HEK293 (cell line): ENCODE measurements at regions not wholly inside any gene's neighbourhood (a gene's known extent, or its start where the extent isn't known, plus 50 kb on each side); places are given as distances from the start of the nearest gene placed in this dataset.

Experiments used
- CTCF ChIA-PET: fragments of 350-600 bp; formaldehyde crosslinking; extraction: SDS; loops from one replicate; lab custom pipeline; 2021; ENCODE audit warnings: antibody characterized with exemption; lab: Yijun Ruan, JAX
- POLR2A ChIA-PET: fragments of 300-600 bp; formaldehyde crosslinking; extraction: SDS; loops from one replicate; lab custom pipeline; 2020; ENCODE audit warnings: antibody characterized with exemption, inconsistent platforms; lab: Yijun Ruan, JAX
- H3K27ac ChIP-seq: fragments of 200-500 bp; sonication (Bioruptor generic); 2 replicates; pipeline ENCODE4 v1.5.1; 2014; ENCODE audit warnings: low read depth, low read length, control low read depth, inconsistent platforms; ENCODE audit errors: extremely low read depth
- H3K36me3 ChIP-seq, 2 experiments: fragments of 200-500 bp in 1 of 2; sonication (Bioruptor generic) in 1 of 2; 1 replicate in 1 of 2; 2 replicates in 1 of 2; pipeline ENCODE4 v1.5.1; 2014 to 2017; ENCODE audit warnings: inconsistent platforms in 2 of 2, low read length in 2 of 2; ENCODE audit not compliant: control insufficient read depth in 2 of 2, insufficient read depth in 1 of 2
- H3K4me1 ChIP-seq: fragments of 200-500 bp; sonication (Bioruptor generic); 2 replicates; pipeline ENCODE4 v1.5.1; 2014; ENCODE audit warnings: mild to moderate bottlenecking, low read length, inconsistent platforms; ENCODE audit not compliant: control insufficient read depth, insufficient read depth
- H3K4me3 ChIP-seq: 2 replicates; pipeline ENCODE4 v1.5.1; 2011; ENCODE audit warnings: low read depth, mild to moderate bottlenecking, control low read depth, low read length, moderate library complexity
- H3K9me3 ChIP-seq: fragments of 200-500 bp; sonication (Bioruptor generic); 2 replicates; pipeline ENCODE4 v1.5.1; 2014; ENCODE audit warnings: low read depth, low read length, inconsistent platforms; ENCODE audit not compliant: control insufficient read depth, insufficient read depth
- AEBP2 ChIP-seq: fragments of 450-650 bp; formaldehyde crosslinking; IDR thresholded peaks from 2 replicates; pipeline ENCODE4 v1.5.1; 2016; ENCODE audit warnings: missing biosample characterization, missing genetic modification characterization, borderline replicate concordance
- BCL6B ChIP-seq: fragments of 450-650 bp; formaldehyde crosslinking; IDR thresholded peaks from 2 replicates; pipeline ENCODE4 v1.5.1; 2017; ENCODE audit warnings: missing biosample characterization, missing genetic modification characterization
- GLI4 ChIP-seq: fragments of 450-650 bp; formaldehyde crosslinking; IDR thresholded peaks from 2 replicates; pipeline ENCODE4 v1.5.1; 2016; ENCODE audit warnings: missing biosample characterization, missing genetic modification characterization
- SP2 ChIP-seq: fragments of 450-650 bp; formaldehyde crosslinking; IDR thresholded peaks from 2 replicates; pipeline ENCODE4 v1.5.1; 2016; ENCODE audit warnings: missing biosample characterization, missing genetic modification characterization
- TRIM28 ChIP-seq: IDR thresholded peaks from 2 replicates; pipeline ENCODE4 v1.6.1; 2011; ENCODE audit warnings: low read length, control low read depth, borderline replicate concordance
- ZBTB20 ChIP-seq: fragments of 450-650 bp; formaldehyde crosslinking; IDR thresholded peaks from 2 replicates; pipeline ENCODE4 v1.5.1; 2016; ENCODE audit warnings: missing biosample characterization, missing genetic modification characterization
- ZBTB21 ChIP-seq: fragments of 450-650 bp; formaldehyde crosslinking; IDR thresholded peaks from 2 replicates; pipeline ENCODE4 v1.5.1; 2017; ENCODE audit warnings: missing biosample characterization, missing genetic modification characterization
- ZFHX2 ChIP-seq: fragments of 450-650 bp; formaldehyde crosslinking; conservative IDR thresholded peaks from 2 replicates; pipeline ENCODE4 v1.5.1; 2016; ENCODE audit warnings: missing biosample characterization, missing genetic modification characterization
- ZFP37 ChIP-seq: fragments of 450-650 bp; formaldehyde crosslinking; IDR thresholded peaks from 2 replicates; pipeline ENCODE4 v1.5.1; 2016; ENCODE audit warnings: missing biosample characterization, missing genetic modification characterization
- ZNF10 ChIP-seq: fragments of 450-650 bp; formaldehyde crosslinking; IDR thresholded peaks from 2 replicates; pipeline ENCODE4 v1.5.1; 2017; ENCODE audit warnings: missing biosample characterization, missing genetic modification characterization
- ZNF114 ChIP-seq: fragments of 450-650 bp; formaldehyde crosslinking; IDR thresholded peaks from 2 replicates; pipeline ENCODE4 v1.5.0; 2017; ENCODE audit warnings: missing biosample characterization, missing genetic modification characterization
- ZNF121 ChIP-seq: fragments of 450-650 bp; formaldehyde crosslinking; IDR thresholded peaks from 2 replicates; pipeline ENCODE4 v1.5.1; 2016; ENCODE audit warnings: missing biosample characterization, missing genetic modification characterization
- ZNF169 ChIP-seq: fragments of 450-650 bp; formaldehyde crosslinking; IDR thresholded peaks from 2 replicates; pipeline ENCODE4 v1.5.1; 2016; ENCODE audit warnings: missing biosample characterization, missing genetic modification characterization
- ZNF26 ChIP-seq: fragments of 450-650 bp; formaldehyde crosslinking; IDR thresholded peaks from 2 replicates; pipeline ENCODE4 v1.5.1; 2016; ENCODE audit warnings: missing biosample characterization, missing genetic modification characterization
- ZNF362 ChIP-seq: fragments of 450-650 bp; formaldehyde crosslinking; IDR thresholded peaks from 2 replicates; pipeline ENCODE4 v1.5.1; 2016; ENCODE audit warnings: missing biosample characterization, missing genetic modification characterization
- ZNF404 ChIP-seq: fragments of 450-650 bp; formaldehyde crosslinking; IDR thresholded peaks from 2 replicates; pipeline ENCODE4 v1.5.1; 2017; ENCODE audit warnings: missing biosample characterization, missing genetic modification characterization
- ZNF514 ChIP-seq: fragments of 450-650 bp; formaldehyde crosslinking; IDR thresholded peaks from 2 replicates; pipeline ENCODE4 v1.5.1; 2016; ENCODE audit warnings: missing biosample characterization, missing genetic modification characterization
- ZNF558 ChIP-seq: fragments of 450-650 bp; formaldehyde crosslinking; IDR thresholded peaks from 2 replicates; pipeline ENCODE4 v1.5.1; 2016; ENCODE audit warnings: missing biosample characterization, missing genetic modification characterization
- ZNF624 ChIP-seq: fragments of 450-650 bp; formaldehyde crosslinking; IDR thresholded peaks from 2 replicates; pipeline ENCODE4 v1.5.1; 2017; ENCODE audit warnings: missing biosample characterization, missing genetic modification characterization
- ZNF707 ChIP-seq: fragments of 450-650 bp; formaldehyde crosslinking; IDR thresholded peaks from 2 replicates; pipeline ENCODE4 v1.5.1; 2016; ENCODE audit warnings: missing biosample characterization, missing genetic modification characterization
- ZNF747 ChIP-seq: fragments of 450-650 bp; formaldehyde crosslinking; IDR thresholded peaks from 2 replicates; pipeline ENCODE4 v1.5.1; 2016; ENCODE audit warnings: missing biosample characterization, missing genetic modification characterization

GRCh38 chr6:12449447-12449846 lies 159.3 kb downstream of the EDN1 start:
- H3K36me3 ChIP-seq = no peaks in the 10 kb centered on the region
- TF ChIP-seq ZNF10 (tag by site-specific recombination) = no peak
- no peak for TF ChIP-seq AEBP2
- no peak for TF ChIP-seq ZNF624 (tag by site-specific recombination)
- TF ChIP-seq ZBTB21 (tag by site-specific recombination) = no peak
- TF ChIP-seq ZNF169 (tag by site-specific recombination) = no peak
- TF ChIP-seq, all 188 proteins: peak for 0
- CTCF ChIA-PET = no interaction called here
- Histone ChIP-seq H3K27ac (no peak overlapping the region), H3K4me1 (no peaks in the 10 kb centered on the region), H3K4me3 (no peak overlapping the region), H3K9me3 (no peaks in the 10 kb centered on the region)
- POLR2A ChIA-PET = interaction anchor here (0.6 kb wide), 1 partner anchor 1351 kb away, joined by 3 read pairs; no protein-coding TSS in a partner anchor

GRCh38 chr6:12450467-12450866 lies 160.3 kb downstream of the EDN1 start:
- CTCF ChIA-PET = interaction anchor here (0.7 to 1.0 kb wide), 4 partner anchors 32 to 1368 kb away, joined by 3 to 6 read pairs (median 4); no protein-coding TSS in a partner anchor
- POLR2A ChIA-PET = no interaction called here
- TF ChIP-seq ZNF747 (tag by site-specific recombination) = no peak
- no peak for TF ChIP-seq ZNF558 (tag by site-specific recombination)
- no peak for TF ChIP-seq GLI4
- TF ChIP-seq ZBTB20 (tag by site-specific recombination) = no peak
- no peak for TF ChIP-seq TRIM28
- TF ChIP-seq ZNF114 (tag by site-specific recombination) = no peak
- no peak for TF ChIP-seq BCL6B (tag by site-specific recombination)
- TF ChIP-seq ZNF707 (tag by site-specific recombination) = no peak
- TF ChIP-seq ZNF514 (tag by site-specific recombination) = no peak
- TF ChIP-seq SP2 (tag by site-specific recombination) = no peak
- TF ChIP-seq ZNF121 (tag by site-specific recombination) = no peak
- TF ChIP-seq ZFHX2 (tag by site-specific recombination) = no peak
- no peak for TF ChIP-seq ZFP37 (tag by site-specific recombination)
- no peak for TF ChIP-seq ZNF362 (tag by site-specific recombination)
- Histone ChIP-seq H3K9me3 (no peaks in the 10 kb centered on the region), H3K4me1 (no peaks in the 10 kb centered on the region), H3K27ac (no peak overlapping the region), H3K4me3 (no peak overlapping the region), H3K36me3 (no peaks in the 10 kb centered on the region)

- CTCF ChIA-PET = interaction anchor here (0.7 kb wide), 1 partner anchor 25 kb away, joined by 4 read pairs; no protein-coding TSS in a partner anchor
- TF ChIP-seq ZNF26 = no peak
- TF ChIP-seq ZNF404 (tag by site-specific recombination) = no peak
- TF ChIP-seq ZNF707 (tag by site-specific recombination) = no peak
- POLR2A ChIA-PET = interaction anchor here (0.7 kb wide), 1 partner anchor 56 kb away, joined by 6 read pairs; no protein-coding TSS in a partner anchor
- Histone ChIP-seq H3K9me3 (no peaks in the 10 kb centered on the region), H3K4me3 (no peak overlapping the region), H3K27ac (no peak overlapping the region), H3K36me3 (no peaks in the 10 kb centered on the region), H3K4me1 (no peaks in the 10 kb centered on the region)
Observed at GRCh38 chr6:12456343-12456742, 166.2 kb downstream of the EDN1 start.
